Mesendoderm (in vitro differentiated cells): ENCODE measurements at regions not wholly inside any gene's neighbourhood (a gene's known extent, or its start where the extent isn't known, plus 50 kb on each side); places are given as distances from the start of the nearest gene placed in this dataset.

Experiments used
- DNase-seq: peaks from one replicate; pipeline ENCODE4 v3.0.0; 2013
- H2AK5ac ChIP-seq: 2 replicates; pipeline ENCODE4 v1.6.1; 2013; ENCODE audit warnings: low read length, inconsistent platforms
- H2BK120ac ChIP-seq: 2 replicates; pipeline ENCODE4 v1.6.1; 2013; ENCODE audit warnings: low read depth, mild to moderate bottlenecking, low read length, moderate library complexity, mixed read lengths
- H2BK15ac ChIP-seq: replicated peaks from 2 replicates; pipeline ENCODE4 v1.6.1; 2013; ENCODE audit warnings: low read depth, mild to moderate bottlenecking, moderate library complexity
- H2BK5ac ChIP-seq: 2 replicates; pipeline ENCODE4 v1.6.1; 2013; ENCODE audit warnings: low read length, inconsistent platforms
- H3K18ac ChIP-seq: 2 replicates; pipeline ENCODE4 v1.6.1; 2013; ENCODE audit warnings: mild to moderate bottlenecking, low read length, mixed read lengths
- H3K23ac ChIP-seq: one replicate; pipeline ENCODE4 v1.6.1; 2013; ENCODE audit warnings: low read length
- H3K27ac ChIP-seq: 2 replicates; pipeline ENCODE4 v1.5.1; 2013; ENCODE audit warnings: low read depth, mild to moderate bottlenecking, inconsistent platforms, low read length, moderate library complexity
- H3K27me3 ChIP-seq: 2 replicates; pipeline ENCODE4 v1.6.1; 2013; ENCODE audit warnings: low read length, control low read depth, mild to moderate bottlenecking, inconsistent platforms; ENCODE audit not compliant: insufficient read depth, poor library complexity
- H3K36me3 ChIP-seq: 2 replicates; pipeline ENCODE4 v1.6.1; 2013; ENCODE audit warnings: low read length, inconsistent platforms; ENCODE audit not compliant: control insufficient read depth, insufficient read depth
- H3K4ac ChIP-seq: one replicate; pipeline ENCODE4 v1.6.1; 2013; ENCODE audit warnings: low read depth, mild to moderate bottlenecking, low read length, moderate library complexity
- H3K4me1 ChIP-seq: 2 replicates; pipeline ENCODE4 v1.6.1; 2013; ENCODE audit warnings: low read depth, low read length, inconsistent platforms; ENCODE audit not compliant: control insufficient read depth
- H3K4me2 ChIP-seq: 2 replicates; pipeline ENCODE4 v1.6.1; 2013; ENCODE audit warnings: low read length
- H3K4me3 ChIP-seq: 2 replicates; pipeline ENCODE4 v1.5.1; 2013; ENCODE audit warnings: mild to moderate bottlenecking, low read length
- H3K56ac ChIP-seq: one replicate; pipeline ENCODE4 v1.6.1; 2013; ENCODE audit warnings: low read length
- H3K79me1 ChIP-seq: 2 replicates; pipeline ENCODE4 v1.6.1; 2013; ENCODE audit warnings: low read length, inconsistent platforms
- H3K79me2 ChIP-seq: 2 replicates; pipeline ENCODE4 v1.6.1; 2013; ENCODE audit warnings: mild to moderate bottlenecking, low read length; ENCODE audit not compliant: control insufficient read depth, insufficient read depth
- H3K9ac ChIP-seq: 2 replicates; pipeline ENCODE4 v1.6.1; 2013; ENCODE audit warnings: low read length, inconsistent platforms
- H4K5ac ChIP-seq: one replicate; pipeline ENCODE4 v1.6.1; 2013; ENCODE audit warnings: low read length
- H4K8ac ChIP-seq: one replicate; pipeline ENCODE4 v1.6.1; 2013; ENCODE audit warnings: low read depth, mild to moderate bottlenecking, control low read depth, low read length, moderate library complexity
- WGBS: extraction: QIAGEN DNeasy Blood & Tissue Kit; methylation state at CpG from one replicate; pipeline ENCODE4 v1.1.7; 2013; ENCODE audit warnings: low lambda C conversion rate, missing lambda C conversion rate; ENCODE audit not compliant: insufficient coverage; ENCODE audit errors: extremely low coverage; 5-methylcytosine and 5-hydroxymethylcytosine counted together

DNA sequence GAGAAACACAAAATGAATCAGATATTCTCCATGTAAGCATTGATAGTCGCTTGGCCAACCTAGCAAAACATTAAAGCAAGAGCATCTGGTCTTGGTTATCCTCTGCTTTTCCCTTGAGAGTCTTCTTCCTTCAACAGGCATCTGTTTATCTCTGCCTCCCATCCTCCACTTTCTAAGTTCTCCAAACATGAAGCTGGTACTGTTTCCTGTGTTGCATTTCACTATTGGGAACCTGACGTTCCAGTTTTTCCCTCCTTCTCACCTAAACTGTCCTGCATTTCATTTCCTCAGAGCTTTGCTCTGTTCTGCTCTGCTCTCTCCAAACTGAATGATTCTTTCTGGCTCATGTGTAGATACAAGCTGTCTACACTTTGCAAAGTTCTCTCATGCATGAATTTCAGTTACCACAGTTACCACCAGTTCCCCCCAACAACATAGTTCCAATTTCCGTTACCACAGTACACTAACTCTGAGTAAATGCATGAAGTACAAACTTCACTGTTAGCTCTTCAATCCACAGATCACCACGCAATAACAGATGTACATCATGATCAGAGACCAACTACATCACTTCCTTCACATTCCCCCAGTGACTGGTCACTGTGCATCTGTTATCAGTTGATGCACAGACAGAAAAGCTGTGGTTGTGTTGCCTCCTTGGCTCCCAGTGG, 86.7 kb upstream of the F13A1 start:
- no peaks in the 10 kb centered on the region for H3K4me1 ChIP-seq
- no peaks in the 10 kb centered on the region for H3K36me3 ChIP-seq

DNA sequence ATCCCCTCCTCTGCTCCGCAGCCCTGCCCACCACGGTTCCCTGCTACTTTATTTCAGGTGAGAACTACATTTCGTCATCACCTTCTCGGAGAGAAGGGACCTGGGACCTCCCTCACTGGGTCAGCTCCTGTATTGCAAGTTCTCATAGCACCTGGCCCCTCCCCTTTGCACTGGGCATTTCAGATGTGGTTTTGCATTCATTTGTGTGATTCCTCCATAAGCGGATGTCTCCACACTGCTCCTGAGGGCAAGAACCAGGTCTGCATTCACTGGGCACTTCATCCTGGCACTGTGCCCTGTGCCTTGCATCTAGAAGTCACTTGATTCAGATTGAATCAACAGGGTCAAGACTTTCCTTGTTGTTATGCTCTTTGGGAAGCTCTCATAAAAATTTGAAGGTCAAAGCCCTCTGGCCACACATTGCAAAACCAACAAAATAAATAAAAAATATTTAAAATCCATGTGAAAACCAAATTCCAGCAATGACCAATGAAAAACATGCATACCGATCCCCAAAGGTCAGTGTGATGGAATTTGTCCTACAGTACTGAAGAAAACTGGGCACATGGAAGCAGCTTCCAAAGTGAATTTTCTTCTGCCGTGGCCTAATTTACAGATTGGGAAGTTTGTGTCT, 89.1 kb upstream of the F13A1 start:
- Histone ChIP-seq H3K79me1 (no peaks in the 10 kb centered on the region), H2BK15ac (no peak overlapping the region), H3K4me3 (no peak overlapping the region), H3K27me3 (no peaks in the 10 kb centered on the region), H3K79me2 (no peaks in the 10 kb centered on the region), H3K23ac (no peak overlapping the region), H3K9ac (no peak overlapping the region), H4K8ac (no peak overlapping the region), H2BK5ac (no peak overlapping the region), H4K5ac (no peak overlapping the region), H3K4me2 (no peak overlapping the region), H3K4ac (no peak overlapping the region), H3K18ac (no peak overlapping the region), H2AK5ac (no peak overlapping the region), H3K56ac (no peak overlapping the region), H2BK120ac (no peak overlapping the region), H3K4me1 (no peaks in the 10 kb centered on the region), H3K27ac (no peak overlapping the region), H3K36me3 (no peaks in the 10 kb centered on the region)
- no CpG with 5 or more reads among the region's 7 CpGs for WGBS
- DNase-seq = peak; percentile 33

More for the DNA sequence above, 86.7 kb upstream of the F13A1 start:
- no peak overlapping the region for H2BK120ac ChIP-seq
- H3K4ac ChIP-seq = no peak overlapping the region
- H2AK5ac ChIP-seq = no peak overlapping the region
- no peak overlapping the region for H2BK15ac ChIP-seq
- H3K4me3 ChIP-seq = no peak overlapping the region
- no peak overlapping the region for H4K8ac ChIP-seq
- H3K4me2 ChIP-seq = no peak overlapping the region
- no peak for DNase-seq
- no peak overlapping the region for H2BK5ac ChIP-seq
- H3K9ac ChIP-seq = no peak overlapping the region
- no peaks in the 10 kb centered on the region for H3K27me3 ChIP-seq
- no peak overlapping the region for H3K18ac ChIP-seq
- no peak overlapping the region for H3K23ac ChIP-seq
- no peaks in the 10 kb centered on the region for H3K79me2 ChIP-seq
- whole genome bisulfite sequencing = no CpG with 5 or more reads among the region's 4 CpGs
- H3K56ac ChIP-seq = no peak overlapping the region
- H3K27ac ChIP-seq = no peak overlapping the region
- H3K79me1 ChIP-seq = no peaks in the 10 kb centered on the region
- H4K5ac ChIP-seq = no peak overlapping the region

GRCh38 chr6:6411115-6411514, 90.7 kb upstream of the F13A1 start:
- Histone ChIP-seq H3K4me1 (no peaks in the 10 kb centered on the region), H4K5ac (no peak overlapping the region), H2AK5ac (no peak overlapping the region), H3K4me3 (no peak overlapping the region), H3K18ac (no peak overlapping the region), H3K79me2 (no peaks in the 10 kb centered on the region), H3K9ac (no peak overlapping the region), H2BK120ac (no peak overlapping the region), H3K4me2 (no peak overlapping the region), H3K27me3 (no peaks in the 10 kb centered on the region), H2BK5ac (no peak overlapping the region), H3K56ac (no peak overlapping the region), H2BK15ac (no peak overlapping the region), H3K27ac (no peak overlapping the region), H4K8ac (no peak overlapping the region), H3K36me3 (no peaks in the 10 kb centered on the region), H3K79me1 (no peaks in the 10 kb centered on the region), H3K23ac (no peak overlapping the region), H3K4ac (no peak overlapping the region)
- no peak for DNase-seq

- no peak overlapping the region for H4K5ac ChIP-seq
- no peak overlapping the region for H3K9ac ChIP-seq
- no peak overlapping the region for H2BK5ac ChIP-seq
- H3K4ac ChIP-seq = no peak overlapping the region
- H4K8ac ChIP-seq = no peak overlapping the region
- no peaks in the 10 kb centered on the region for H3K4me1 ChIP-seq
- no peak overlapping the region for H3K4me2 ChIP-seq
- no peak overlapping the region for H2BK15ac ChIP-seq
- no peaks in the 10 kb centered on the region for H3K27me3 ChIP-seq
- H3K36me3 ChIP-seq = no peaks in the 10 kb centered on the region
- no peak overlapping the region for H2AK5ac ChIP-seq
- H3K56ac ChIP-seq = no peak overlapping the region
- H3K79me2 ChIP-seq = no peaks in the 10 kb centered on the region
- H3K79me1 ChIP-seq = no peaks in the 10 kb centered on the region
- no peak overlapping the region for H2BK120ac ChIP-seq
- H3K4me3 ChIP-seq = no peak overlapping the region
- H3K18ac ChIP-seq = no peak overlapping the region
- H3K23ac ChIP-seq = no peak overlapping the region
- H3K27ac ChIP-seq = no peak overlapping the region
- WGBS = no CpG with 5 or more reads among the region's 4 CpGs
- DNase-seq = no peak
Measured at GRCh38 chr6:6412221-6412620, 91.8 kb upstream of the F13A1 start.

DNA sequence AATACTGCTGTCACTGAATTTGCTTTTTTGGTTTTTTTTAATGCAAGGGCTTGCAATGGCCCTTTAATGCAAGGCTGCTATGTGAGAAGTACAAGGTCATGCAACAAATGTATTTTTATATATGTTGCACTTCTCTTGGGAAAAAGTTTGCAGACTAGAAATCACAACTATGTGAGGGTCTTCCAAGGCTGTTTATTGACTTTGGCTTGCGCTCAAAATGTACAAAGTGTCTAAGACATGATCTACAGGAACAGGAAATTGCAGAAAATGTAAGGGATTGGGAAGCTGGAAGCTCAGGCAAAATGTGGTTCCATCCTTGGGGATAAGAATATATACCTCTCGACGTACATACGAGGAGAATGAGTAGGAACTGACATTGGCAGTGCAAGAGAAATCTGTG, 92.2 kb upstream of the F13A1 start:
- H2BK120ac ChIP-seq = no peak overlapping the region
- DNase-seq = no peak
- no peaks in the 10 kb centered on the region for H3K79me1 ChIP-seq
- no peak overlapping the region for H4K5ac ChIP-seq
- no peaks in the 10 kb centered on the region for H3K4me1 ChIP-seq
- no peak overlapping the region for H4K8ac ChIP-seq
- WGBS = no CpG with 5 or more reads among the region's 4 CpGs
- no peak overlapping the region for H3K56ac ChIP-seq
- H3K27me3 ChIP-seq = no peaks in the 10 kb centered on the region
- no peak overlapping the region for H3K18ac ChIP-seq
- H3K4me2 ChIP-seq = no peak overlapping the region
- H3K4ac ChIP-seq = no peak overlapping the region
- no peaks in the 10 kb centered on the region for H3K79me2 ChIP-seq
- no peak overlapping the region for H3K23ac ChIP-seq
- H2AK5ac ChIP-seq = no peak overlapping the region
- no peaks in the 10 kb centered on the region for H3K36me3 ChIP-seq
- no peak overlapping the region for H3K9ac ChIP-seq
- H3K27ac ChIP-seq = no peak overlapping the region
- no peak overlapping the region for H3K4me3 ChIP-seq
- no peak overlapping the region for H2BK15ac ChIP-seq
- H2BK5ac ChIP-seq = no peak overlapping the region

DNA sequence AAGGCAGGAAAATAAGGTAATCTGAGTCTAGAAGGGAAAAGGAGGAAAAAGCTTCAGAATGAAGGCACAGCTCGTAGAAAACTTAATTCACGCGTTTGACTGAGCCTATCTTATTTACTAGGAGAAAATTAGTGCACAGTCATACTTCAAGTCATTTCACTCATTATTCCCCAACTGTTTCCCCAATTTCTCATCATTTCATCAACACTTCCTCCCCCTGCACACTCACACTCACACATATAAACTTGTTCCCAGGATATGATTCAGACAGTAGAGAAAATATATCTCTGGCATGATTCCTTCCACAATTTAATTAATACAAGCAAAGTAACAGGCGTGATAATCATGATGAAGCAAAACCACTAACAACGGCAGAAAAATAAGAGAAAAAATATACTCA, 94.5 kb upstream of the F13A1 start:
- no peaks in the 10 kb centered on the region for H3K4me1 ChIP-seq
- H4K8ac ChIP-seq = no peak overlapping the region
- no peak overlapping the region for H3K4me3 ChIP-seq
- H4K5ac ChIP-seq = no peak overlapping the region
- DNase-seq = no peak
- no peak overlapping the region for H3K27ac ChIP-seq
- H3K23ac ChIP-seq = no peak overlapping the region
- H3K79me2 ChIP-seq = no peaks in the 10 kb centered on the region
- H3K4me2 ChIP-seq = no peak overlapping the region
- no peak overlapping the region for H2BK15ac ChIP-seq
- H2AK5ac ChIP-seq = no peak overlapping the region
- no peak overlapping the region for H2BK120ac ChIP-seq
- WGBS = no CpG with 5 or more reads among the region's 5 CpGs
- H3K27me3 ChIP-seq = no peaks in the 10 kb centered on the region
- H3K9ac ChIP-seq = no peak overlapping the region
- H3K4ac ChIP-seq = no peak overlapping the region
- H3K56ac ChIP-seq = no peak overlapping the region
- H3K18ac ChIP-seq = no peak overlapping the region
- no peaks in the 10 kb centered on the region for H3K79me1 ChIP-seq
- no peak overlapping the region for H2BK5ac ChIP-seq
- no peaks in the 10 kb centered on the region for H3K36me3 ChIP-seq
